ENCODE measurements at regions not wholly inside any gene's neighbourhood (a gene's known extent, or its start where the extent isn't known, plus 50 kb on each side); places are given as distances from the start of the nearest gene placed in this dataset.

- H4K20me1 ChIP-seq (replicated peaks; ENCODE audit: control insufficient read depth, insufficient read depth, low read length): no peaks in the 10 kb centered on the region
- DNase-seq (ENCODE audit: extremely low read depth in 1 of 4, low spot score in 3 of 4) (no peak), FAIRE-seq (no peak), ATAC-seq (no peak)
- no TSS peak for BruUV-seq (replicated peaks)
- POLR2A ChIA-PET: no interaction called here
- H3K9me1 ChIP-seq (ENCODE audit: control insufficient read depth, insufficient read depth, low read length): no peaks in the 10 kb centered on the region
- no peak overlapping the region for H3K27ac ChIP-seq (ENCODE audit: extremely low read depth, low read depth, low read length)
- H3K4me1 ChIP-seq (replicated peaks in 1 of 2; ENCODE audit: control insufficient read depth in 2 of 2, insufficient read depth in 2 of 2, low read length in 2 of 2): no peaks in the 10 kb centered on the region
- CTCF ChIA-PET (ENCODE audit: low intra/inter-chr PET ratio): no interaction called here
- no peak overlapping the region for H3K9ac ChIP-seq (ENCODE audit: insufficient read depth in 1 of 2, low read depth in 2 of 2, low read length in 2 of 2)
- H3K4me2 ChIP-seq (ENCODE audit: insufficient read depth, low read length): no peak overlapping the region
- in situ Hi-C loops (cut with MboI): no loop called here
- intact Hi-C loops (cut with micrococcal nuclease): no loop called here
- H3K79me2 ChIP-seq (ENCODE audit: control insufficient read depth, insufficient read depth, low read length): no peaks in the 10 kb centered on the region
- 0% methylated on average over 1 of the region's 1 CpG for WGBS (ENCODE audit: insufficient coverage, low coverage, missing lambda C conversion rate)
- TF ChIP-seq ZFPM2 (CRISPR knock-in tag; IDR thresholded peaks at IDR 0.05) (no peak), KLF10 (CRISPR knock-in tag; IDR thresholded peaks at IDR 0.05) (no peak), ZFP1 (CRISPR knock-in tag; IDR thresholded peaks at IDR 0.05) (no peak), MED1 (CRISPR knock-in tag; IDR thresholded peaks at IDR 0.05; ENCODE audit: borderline replicate concordance) (no peak), MEF2D (tag; conservative IDR thresholded peaks at IDR 0.05; ENCODE audit: low read depth) (no peak), NR2C2 (CRISPR knock-in tag; IDR thresholded peaks at IDR 0.05) (no peak), NR2C2 (tag; IDR thresholded peaks at IDR 0.05) (no peak), KAT7 (CRISPR knock-in tag; IDR thresholded peaks at IDR 0.05; ENCODE audit: borderline replicate concordance) (no peak), ZNF24 (IDR thresholded peaks at IDR 0.05) (no peak), WHSC1 (IDR thresholded peaks at IDR 0.05; ENCODE audit: low read length) (no peak)
- no peak overlapping the region for H3K4me3 ChIP-seq
- H3K9me3 ChIP-seq (replicated peaks; ENCODE audit: control insufficient read depth, insufficient read depth, low read depth, low read length): no peaks in the 10 kb centered on the region
- H3K36me3 ChIP-seq (ENCODE audit: control insufficient read depth, insufficient read depth, low read length): no peaks in the 10 kb centered on the region
- H3K27me3 ChIP-seq (ENCODE audit: control insufficient read depth in 2 of 2, insufficient read depth in 2 of 2, low read length in 2 of 2): no peaks in the 10 kb centered on the region; a peak in 1 of 5 replicates
- H2AFZ ChIP-seq (ENCODE audit: low read depth, low read length): no peak overlapping the region
Observed at GRCh38 chr3:176581589-176581988, 615.7 kb downstream of the TBL1XR1 start.

Measured in K562 (cell line).